ENCODE measurements at regions not wholly inside any gene's neighbourhood (a gene's known extent, or its start where the extent isn't known, plus 50 kb on each side); places are given as distances from the start of the nearest gene placed in this dataset.

GRCh38 chr6:117761610-117762009 is 86.3 kb downstream of the NUS1 start:
- Histone ChIP-seq H2AK5ac (ENCODE audit: low read depth, low read length) (no peak overlapping the region), H3K36me3 (replicated peaks in 1 of 2; ENCODE audit: control insufficient read depth in 2 of 2, insufficient read depth in 2 of 2, low read length in 2 of 2) (no peaks in the 10 kb centered on the region), H3K27ac (replicated peaks; ENCODE audit: low read length) (no peak overlapping the region), H3K79me1 (ENCODE audit: low read depth, low read length) (no peaks in the 10 kb centered on the region), H3K4me2 (ENCODE audit: insufficient read depth, low read length, poor library complexity, severe bottlenecking) (no peak overlapping the region), H3K18ac (ENCODE audit: low read length) (no peak overlapping the region), H2BK12ac (ENCODE audit: low read length) (no peak overlapping the region), H2BK120ac (ENCODE audit: low read depth, low read length) (no peak overlapping the region), H2BK15ac (ENCODE audit: low read length) (no peak overlapping the region), H3K9ac (ENCODE audit: low read depth, low read length, poor library complexity) (no peak overlapping the region), H2BK5ac (ENCODE audit: low read length) (no peak overlapping the region), H3K4me1 (ENCODE audit: control insufficient read depth in 2 of 2, insufficient read depth in 1 of 2, low read depth in 1 of 2, low read length in 2 of 2) (no peaks in the 10 kb centered on the region), H3K4ac (ENCODE audit: low read length) (no peak overlapping the region), H4K91ac (ENCODE audit: low read depth, low read length, poor library complexity) (no peak overlapping the region), H3K9me3 (replicated peaks in 1 of 2; ENCODE audit: control insufficient read depth in 2 of 2, insufficient read depth in 1 of 2, low read depth in 1 of 2, low read length in 2 of 2) (no peaks in the 10 kb centered on the region), H2AFZ (ENCODE audit: low read length) (no peak overlapping the region), H3K27me3 (ENCODE audit: control insufficient read depth in 3 of 3, insufficient read depth in 3 of 3, low read depth in 1 of 3, low read length in 3 of 3) (no peaks in the 10 kb centered on the region), H4K8ac (ENCODE audit: low read depth, low read length) (no peak overlapping the region), H3K14ac (ENCODE audit: low read length) (no peak overlapping the region), H3K23ac (ENCODE audit: low read depth, low read length, poor library complexity) (no peak overlapping the region), H3K4me3 (ENCODE audit: low read length in 2 of 2) (no peak overlapping the region)
- no peak for DNase-seq (ENCODE audit: low spot score)
- no CpG with 5 or more reads among the region's 2 CpGs for WGBS, 2 donors (ENCODE audit: extremely low coverage in 2 of 2, insufficient read length in 2 of 2, insufficient replicate concordance in 1 of 2)

GRCh38 chr6:117771403-117771802 is 96.1 kb downstream of the NUS1 start:
- Histone ChIP-seq H3K27ac (replicated peaks; ENCODE audit: low read length) (no peak overlapping the region), H3K9me3 (replicated peaks in 1 of 2; ENCODE audit: control insufficient read depth in 2 of 2, insufficient read depth in 1 of 2, low read depth in 1 of 2, low read length in 2 of 2) (no peaks in the 10 kb centered on the region), H2BK15ac (ENCODE audit: low read length) (no peak overlapping the region), H3K79me1 (ENCODE audit: low read depth, low read length) (peaks cover 2% of the 10 kb centered on the region), H2AK5ac (ENCODE audit: low read depth, low read length) (no peak overlapping the region), H2BK120ac (ENCODE audit: low read depth, low read length) (no peak overlapping the region), H3K27me3 (ENCODE audit: control insufficient read depth in 3 of 3, insufficient read depth in 3 of 3, low read depth in 1 of 3, low read length in 3 of 3) (peaks cover 0 to 4% (median 0%) of the 10 kb centered on the region in 3 experiments), H2AFZ (ENCODE audit: low read length) (no peak overlapping the region), H2BK5ac (ENCODE audit: low read length) (no peak overlapping the region), H3K4me1 (ENCODE audit: control insufficient read depth in 2 of 2, insufficient read depth in 1 of 2, low read depth in 1 of 2, low read length in 2 of 2) (no peaks in the 10 kb centered on the region), H3K18ac (ENCODE audit: low read length) (no peak overlapping the region), H3K23ac (ENCODE audit: low read depth, low read length, poor library complexity) (no peak overlapping the region), H4K8ac (ENCODE audit: low read depth, low read length) (no peak overlapping the region), H3K4ac (ENCODE audit: low read length) (no peak overlapping the region), H4K91ac (ENCODE audit: low read depth, low read length, poor library complexity) (no peak overlapping the region), H2BK12ac (ENCODE audit: low read length) (no peak overlapping the region), H3K14ac (ENCODE audit: low read length) (no peak overlapping the region), H3K4me2 (ENCODE audit: insufficient read depth, low read length, poor library complexity, severe bottlenecking) (no peak overlapping the region), H3K36me3 (replicated peaks in 1 of 2; ENCODE audit: control insufficient read depth in 2 of 2, insufficient read depth in 2 of 2, low read length in 2 of 2) (peaks cover 0 to 1% of the 10 kb centered on the region in 2 donors), H3K9ac (ENCODE audit: low read depth, low read length, poor library complexity) (no peak overlapping the region), H3K4me3 (ENCODE audit: low read length in 2 of 2) (no peak overlapping the region)
- no peak for DNase-seq (ENCODE audit: low spot score)
- WGBS, 2 donors (ENCODE audit: extremely low coverage in 2 of 2, insufficient read length in 2 of 2, insufficient replicate concordance in 1 of 2), result no CpG with 5 or more reads among the region's 2 CpGs

- no peak overlapping the region for H3K23ac ChIP-seq (ENCODE audit: low read depth, low read length, poor library complexity)
- H4K91ac ChIP-seq (ENCODE audit: low read depth, low read length, poor library complexity), result no peak overlapping the region
- no peak overlapping the region for H3K4me2 ChIP-seq (ENCODE audit: insufficient read depth, low read length, poor library complexity, severe bottlenecking)
- H3K18ac ChIP-seq (ENCODE audit: low read length), result no peak overlapping the region
- H3K36me3 ChIP-seq (replicated peaks in 1 of 2; ENCODE audit: control insufficient read depth in 2 of 2, insufficient read depth in 2 of 2, low read length in 2 of 2), result no peaks in the 10 kb centered on the region
- no peak overlapping the region for H3K9ac ChIP-seq (ENCODE audit: low read depth, low read length, poor library complexity)
- H3K4ac ChIP-seq (ENCODE audit: low read length), result no peak overlapping the region
- H2BK15ac ChIP-seq (ENCODE audit: low read length), result no peak overlapping the region
- no peak overlapping the region for H3K14ac ChIP-seq (ENCODE audit: low read length)
- H3K79me1 ChIP-seq (ENCODE audit: low read depth, low read length), result no peaks in the 10 kb centered on the region
- H3K4me3 ChIP-seq (ENCODE audit: low read length in 2 of 2), result no peak overlapping the region
- H2BK12ac ChIP-seq (ENCODE audit: low read length), result no peak overlapping the region
- no peak overlapping the region for H2AFZ ChIP-seq (ENCODE audit: low read length)
- no peak overlapping the region for H4K8ac ChIP-seq (ENCODE audit: low read depth, low read length)
- no peak overlapping the region for H2BK5ac ChIP-seq (ENCODE audit: low read length)
- H3K27me3 ChIP-seq (ENCODE audit: control insufficient read depth in 3 of 3, insufficient read depth in 3 of 3, low read depth in 1 of 3, low read length in 3 of 3), result peaks cover 0 to 4% (median 0%) of the 10 kb centered on the region in 3 experiments
- no CpG with 5 or more reads among the region's 3 CpGs for WGBS, 2 donors (ENCODE audit: extremely low coverage in 2 of 2, insufficient read length in 2 of 2, insufficient replicate concordance in 1 of 2)
- H3K4me1 ChIP-seq (ENCODE audit: control insufficient read depth in 2 of 2, insufficient read depth in 1 of 2, low read depth in 1 of 2, low read length in 2 of 2), result no peaks in the 10 kb centered on the region
- H3K9me3 ChIP-seq (replicated peaks in 1 of 2; ENCODE audit: control insufficient read depth in 2 of 2, insufficient read depth in 1 of 2, low read depth in 1 of 2, low read length in 2 of 2), result no peaks in the 10 kb centered on the region
- H2AK5ac ChIP-seq (ENCODE audit: low read depth, low read length), result no peak overlapping the region
- DNase-seq (ENCODE audit: low spot score), result no peak
- H3K27ac ChIP-seq (replicated peaks; ENCODE audit: low read length), result no peak overlapping the region
- H2BK120ac ChIP-seq (ENCODE audit: low read depth, low read length), result no peak overlapping the region
Observed at GRCh38 chr6:117776441-117776840, 101.2 kb downstream of the NUS1 start.

GRCh38 chr6:117781550-117781949 is 106.3 kb downstream of the NUS1 start:
- Histone ChIP-seq H4K91ac (ENCODE audit: low read depth, low read length, poor library complexity) (no peak overlapping the region), H3K79me1 (ENCODE audit: low read depth, low read length) (no peaks in the 10 kb centered on the region), H2AK5ac (ENCODE audit: low read depth, low read length) (no peak overlapping the region), H3K9me3 (replicated peaks in 1 of 2; ENCODE audit: control insufficient read depth in 2 of 2, insufficient read depth in 1 of 2, low read depth in 1 of 2, low read length in 2 of 2) (no peaks in the 10 kb centered on the region), H3K4me1 (ENCODE audit: control insufficient read depth in 2 of 2, insufficient read depth in 1 of 2, low read depth in 1 of 2, low read length in 2 of 2) (peaks cover 0 to 2% of the 10 kb centered on the region in 2 donors), H3K27me3 (ENCODE audit: control insufficient read depth in 3 of 3, insufficient read depth in 3 of 3, low read depth in 1 of 3, low read length in 3 of 3) (no peaks in the 10 kb centered on the region), H3K14ac (ENCODE audit: low read length) (no peak overlapping the region), H4K8ac (ENCODE audit: low read depth, low read length) (no peak overlapping the region), H3K9ac (ENCODE audit: low read depth, low read length, poor library complexity) (no peak overlapping the region), H3K4me2 (ENCODE audit: insufficient read depth, low read length, poor library complexity, severe bottlenecking) (no peak overlapping the region), H3K23ac (ENCODE audit: low read depth, low read length, poor library complexity) (no peak overlapping the region), H3K27ac (replicated peaks; ENCODE audit: low read length) (no peak overlapping the region), H2BK120ac (ENCODE audit: low read depth, low read length) (no peak overlapping the region), H3K4ac (ENCODE audit: low read length) (no peak overlapping the region), H3K18ac (ENCODE audit: low read length) (no peak overlapping the region), H2BK12ac (ENCODE audit: low read length) (no peak overlapping the region), H2BK15ac (ENCODE audit: low read length) (no peak overlapping the region), H3K4me3 (ENCODE audit: low read length in 2 of 2) (no peak overlapping the region), H3K36me3 (replicated peaks in 1 of 2; ENCODE audit: control insufficient read depth in 2 of 2, insufficient read depth in 2 of 2, low read length in 2 of 2) (no peaks in the 10 kb centered on the region), H2BK5ac (ENCODE audit: low read length) (no peak overlapping the region), H2AFZ (ENCODE audit: low read length) (no peak overlapping the region)
- WGBS, 2 donors (ENCODE audit: extremely low coverage in 2 of 2, insufficient read length in 2 of 2, insufficient replicate concordance in 1 of 2), result no CpG with 5 or more reads among the region's 3 CpGs
- no peak for DNase-seq (ENCODE audit: low spot score)
